ENCODE measurements at regions not wholly inside any gene's neighbourhood (a gene's known extent, or its start where the extent isn't known, plus 50 kb on each side); places are given as distances from the start of the nearest gene placed in this dataset.
"Not testable (repeated sequence)": the region's sequence is repeated elsewhere in the genome, so short reads cannot be mapped to it uniquely, and the experiment has no call there.

GRCh38 chr2:77578354-77578753 lies 56.2 kb upstream of the LRRTM4 start:
- DNase-seq, result no peak

- DNase-seq, result no peak
Observed at GRCh38 chr2:77579076-77579769, 57.0 kb upstream of the LRRTM4 start.

- DNase-seq, result no peak
Observed at GRCh38 chr2:77588438-77588837, 66.3 kb upstream of the LRRTM4 start.

- DNase-seq, result no peak
Observed at GRCh38 chr2:77590298-77590917, 68.2 kb upstream of the LRRTM4 start.

GRCh38 chr2:77592955-77593354 lies 70.8 kb upstream of the LRRTM4 start:
- DNase-seq, result not testable (repeated sequence)

- DNase-seq, result no peak
Observed at GRCh38 chr2:77602771-77603170, 80.6 kb upstream of the LRRTM4 start.

- DNase-seq, result no peak
Observed at GRCh38 chr2:77604953-77605929, 83.1 kb upstream of the LRRTM4 start.

GRCh38 chr2:77608510-77608909 lies 86.3 kb upstream of the LRRTM4 start:
- no peak for DNase-seq

- DNase-seq, result no peak
Observed at GRCh38 chr2:77629539-77629938, 107.4 kb upstream of the LRRTM4 start.

GRCh38 chr2:77631007-77631406 lies 108.8 kb upstream of the LRRTM4 start:
- no peak for DNase-seq

GRCh38 chr2:77633601-77634000 lies 111.4 kb upstream of the LRRTM4 start:
- DNase-seq, result no peak

GRCh38 chr2:77640924-77641323 lies 118.7 kb upstream of the LRRTM4 start:
- no peak for DNase-seq

GRCh38 chr2:77642339-77642738 lies 120.2 kb upstream of the LRRTM4 start:
- no peak for DNase-seq

- no peak for DNase-seq
Observed at GRCh38 chr2:77649856-77650255, 127.7 kb upstream of the LRRTM4 start.

GRCh38 chr2:77652499-77652898 lies 130.3 kb upstream of the LRRTM4 start:
- DNase-seq, result no peak

GRCh38 chr2:77664491-77664890 lies 142.3 kb upstream of the LRRTM4 start:
- no peak for DNase-seq

- no peak for DNase-seq
Observed at GRCh38 chr2:77666251-77666980, 144.2 kb upstream of the LRRTM4 start.

GRCh38 chr2:77684543-77685319 lies 162.6 kb upstream of the LRRTM4 start:
- not testable (repeated sequence) for DNase-seq

GRCh38 chr2:77712601-77713000 lies 190.4 kb upstream of the LRRTM4 start:
- no peak for DNase-seq

GRCh38 chr2:77713412-77713811 lies 191.2 kb upstream of the LRRTM4 start:
- no peak for DNase-seq

GRCh38 chr2:77720115-77720514 lies 197.9 kb upstream of the LRRTM4 start:
- no peak for DNase-seq

- DNase-seq, result no peak
Observed at GRCh38 chr2:77721593-77721992, 199.4 kb upstream of the LRRTM4 start.

Measured in activated CD4-positive, alpha-beta T cell treated with anti-CD3 and anti-CD28 coated beads for 48 hours (primary cell).